SK-N-MC (cell line): ENCODE measurements at regions not wholly inside any gene's neighbourhood (a gene's known extent, or its start where the extent isn't known, plus 50 kb on each side); places are given as distances from the start of the nearest gene placed in this dataset.

ENCODE experiments used
- DNase-seq: peaks from one replicate; pipeline ENCODE4 v3.0.0-alpha.2; 2011; ENCODE audit warnings: low read depth, low spot score
- H3K27ac ChIP-seq: fragments of 200-600 bp; sonication (generic); 2 replicates; pipeline ENCODE4 v1.5.1; 2016; ENCODE audit warnings: mixed run types
- H3K36me3 ChIP-seq: fragments of 200-600 bp; sonication (generic); 2 replicates; pipeline ENCODE4 v1.6.1; 2017; ENCODE audit warnings: antibody characterized with exemption, low read length, mixed read lengths; ENCODE audit not compliant: insufficient read depth
- H3K4me3 ChIP-seq: fragments of 200-600 bp; sonication (generic); 2 replicates; pipeline ENCODE4 v1.5.1; 2016
- H3K9ac ChIP-seq: fragments of 200-600 bp; sonication (generic); 2 replicates; pipeline ENCODE4 v1.8.0; 2017; ENCODE audit warnings: mixed run types, mixed read lengths; ENCODE audit not compliant: insufficient read length
- H3K9me3 ChIP-seq: fragments of 200-600 bp; sonication (generic); 2 replicates; pipeline ENCODE4 v1.6.1; 2017; ENCODE audit warnings: low read depth, mild to moderate bottlenecking, antibody characterized with exemption, low read length, moderate library complexity, mixed read lengths
- EZH2 ChIP-seq: fragments of 200-600 bp; sonication (generic); IDR thresholded peaks from one replicate; pipeline ENCODE4 v1.6.1; 2017; ENCODE audit warnings: antibody characterized with exemption
- FOXP2 ChIP-seq: optimal IDR thresholded peaks from 2 replicates; pipeline ENCODE3; 2011; ENCODE audit warnings: mild to moderate bottlenecking, moderate library complexity; ENCODE audit not compliant: insufficient read depth; ENCODE audit errors: extremely low read length, control extremely low read depth
- POLR2AphosphoS5 ChIP-seq: IDR thresholded peaks from 2 replicates; pipeline ENCODE4 v1.6.1; 2012; ENCODE audit warnings: mild to moderate bottlenecking, low read depth, low read length, borderline replicate concordance

DNA sequence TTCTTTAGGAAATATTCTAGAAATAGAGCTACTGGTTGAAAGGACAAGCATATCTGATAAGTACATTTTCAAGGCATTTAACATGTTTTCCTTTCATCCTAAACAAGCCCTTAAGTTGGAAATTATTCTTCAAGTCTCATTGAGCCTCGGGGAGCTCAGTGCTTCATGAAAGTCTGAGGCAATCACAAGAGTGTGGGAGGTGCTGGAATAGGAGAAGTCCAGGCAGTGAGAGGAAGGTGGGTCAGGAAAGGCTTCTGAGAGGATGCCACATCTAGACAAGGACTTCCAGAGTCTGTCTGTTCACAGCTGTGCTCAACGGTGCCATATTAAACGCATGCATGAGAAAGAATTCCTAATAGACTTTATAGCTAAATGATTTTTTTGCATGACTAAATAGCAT lies 69.8 kb downstream of the CD83 start:
- Histone ChIP-seq H3K27ac (peak overlapping the region; percentile 61), H3K4me3 (0 out of 2 replicates have a peak overlapping the region, but pooled peaks have one; percentile 3), H3K9ac (no peak overlapping the region), H3K36me3 (no peaks in the 10 kb centered on the region), H3K9me3 (no peaks in the 10 kb centered on the region)
- DNase-seq: no peak
- TF ChIP-seq POLR2AphosphoS5 (no peak), EZH2 (no peak), FOXP2 (no peak)

DNA sequence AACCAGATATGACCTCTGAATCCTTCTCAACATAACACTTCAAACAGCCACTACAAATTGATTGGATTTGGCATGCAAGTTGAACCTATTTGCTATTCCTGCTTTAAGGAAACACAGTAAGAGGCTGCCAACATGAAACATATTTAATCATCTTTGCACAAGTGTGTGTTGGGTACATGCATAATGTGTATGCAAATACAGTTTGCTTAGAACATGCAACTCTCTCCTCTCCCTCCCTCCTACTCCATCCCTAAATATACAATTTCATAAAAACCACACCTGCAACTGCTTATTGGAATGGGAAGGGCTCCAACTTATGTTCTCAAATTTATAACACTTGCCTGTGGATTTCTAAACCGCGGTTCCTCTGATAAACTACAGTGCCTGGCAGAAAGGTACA lies 71.5 kb downstream of the CD83 start:
- no peaks in the 10 kb centered on the region for H3K9me3 ChIP-seq
- H3K4me3 ChIP-seq: no peak overlapping the region
- no peak overlapping the region for H3K9ac ChIP-seq
- TF ChIP-seq POLR2AphosphoS5 (peak; percentile 25; the same call in 1 of the 2 replicates), FOXP2 (no peak)
- no peak for DNase-seq
- H3K27ac ChIP-seq: no peak overlapping the region
- no peaks in the 10 kb centered on the region for H3K36me3 ChIP-seq

DNA sequence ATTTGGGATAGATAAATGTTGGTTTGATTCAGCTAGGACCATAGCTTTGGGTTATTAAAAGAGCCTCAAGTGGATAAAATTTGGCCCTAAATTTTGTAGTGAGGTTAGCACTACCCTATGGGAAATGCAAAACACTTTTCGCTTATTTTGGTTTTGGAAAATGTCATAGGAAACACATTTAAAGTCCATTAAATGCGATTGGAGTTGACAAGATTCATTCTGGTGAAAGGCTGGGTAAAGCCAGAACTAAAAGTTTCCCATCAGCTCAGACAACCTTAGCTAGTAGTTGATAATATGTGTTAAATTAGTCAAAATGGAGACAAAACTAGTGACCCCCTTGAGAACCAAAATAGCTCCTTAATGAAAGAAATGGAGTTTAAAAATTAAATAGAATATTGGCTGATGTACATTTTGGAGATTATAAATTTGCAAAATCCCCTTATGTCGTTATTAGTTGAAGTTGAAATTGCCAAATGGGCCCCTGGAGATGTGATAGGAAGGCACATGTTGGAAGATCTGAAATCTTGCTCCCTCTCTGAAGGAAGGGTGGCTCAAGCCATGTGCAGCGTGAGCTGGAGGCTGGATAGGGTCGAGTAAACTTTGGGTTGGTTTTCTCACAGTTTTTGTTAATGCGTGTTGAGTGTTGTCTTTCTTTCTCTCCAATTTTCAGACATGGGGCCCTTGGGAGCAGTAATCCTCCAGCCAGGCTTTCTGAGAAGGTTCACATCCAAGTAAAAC lies 72.8 kb downstream of the CD83 start:
- Histone ChIP-seq H3K36me3 (no peaks in the 10 kb centered on the region), H3K9me3 (no peaks in the 10 kb centered on the region), H3K9ac (no peak overlapping the region), H3K4me3 (no peak overlapping the region), H3K27ac (no peak overlapping the region)
- no peak for DNase-seq
- TF ChIP-seq POLR2AphosphoS5 (no peak), FOXP2 (no peak), EZH2 (no peak)

DNA sequence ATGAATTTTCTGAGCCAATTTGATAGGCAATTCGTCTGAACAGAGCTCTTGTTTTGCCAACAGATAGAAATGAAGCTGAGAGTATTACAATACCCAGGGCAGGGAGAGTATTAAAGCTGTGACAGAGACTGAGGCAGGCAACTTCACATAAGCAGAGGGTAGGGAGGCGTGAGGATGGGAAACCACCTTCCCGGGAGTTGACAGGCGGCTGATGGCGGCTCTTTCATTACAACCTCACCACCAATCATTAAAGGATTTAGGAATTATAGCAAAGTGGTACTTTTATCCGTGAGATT lies 73.3 kb downstream of the CD83 start:
- Histone ChIP-seq H3K4me3 (no peak overlapping the region), H3K36me3 (no peaks in the 10 kb centered on the region), H3K9me3 (no peaks in the 10 kb centered on the region), H3K9ac (no peak overlapping the region), H3K27ac (no peak overlapping the region)
- no peak for TF ChIP-seq EZH2
- TF ChIP-seq FOXP2: no peak
- TF ChIP-seq POLR2AphosphoS5: no peak
- DNase-seq: no peak

DNA sequence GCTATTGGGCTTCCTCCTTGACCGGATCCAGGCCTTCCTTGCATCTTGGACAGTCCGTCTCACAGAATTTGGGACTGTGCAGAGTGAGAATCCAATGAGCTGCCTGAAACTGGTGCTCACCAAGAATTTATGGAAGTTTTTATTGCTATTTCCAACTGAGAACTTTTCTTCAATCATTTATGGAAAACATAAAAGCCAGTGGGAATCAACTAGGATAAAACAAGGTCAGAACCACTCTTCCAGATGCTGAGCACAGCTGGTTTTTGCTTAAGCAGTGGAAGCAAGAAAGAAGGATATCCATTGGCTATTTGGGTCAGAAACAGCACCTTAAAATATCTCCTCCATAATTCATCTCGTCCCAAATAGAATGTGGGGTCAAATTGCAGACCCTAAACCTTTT lies 74.2 kb downstream of the CD83 start:
- H3K36me3 ChIP-seq: no peaks in the 10 kb centered on the region
- no peak overlapping the region for H3K27ac ChIP-seq
- no peak for DNase-seq
- no peak overlapping the region for H3K4me3 ChIP-seq
- no peaks in the 10 kb centered on the region for H3K9me3 ChIP-seq
- H3K9ac ChIP-seq: no peak overlapping the region
- no peak for TF ChIP-seq POLR2AphosphoS5
- TF ChIP-seq FOXP2: no peak
- no peak for TF ChIP-seq EZH2

DNA sequence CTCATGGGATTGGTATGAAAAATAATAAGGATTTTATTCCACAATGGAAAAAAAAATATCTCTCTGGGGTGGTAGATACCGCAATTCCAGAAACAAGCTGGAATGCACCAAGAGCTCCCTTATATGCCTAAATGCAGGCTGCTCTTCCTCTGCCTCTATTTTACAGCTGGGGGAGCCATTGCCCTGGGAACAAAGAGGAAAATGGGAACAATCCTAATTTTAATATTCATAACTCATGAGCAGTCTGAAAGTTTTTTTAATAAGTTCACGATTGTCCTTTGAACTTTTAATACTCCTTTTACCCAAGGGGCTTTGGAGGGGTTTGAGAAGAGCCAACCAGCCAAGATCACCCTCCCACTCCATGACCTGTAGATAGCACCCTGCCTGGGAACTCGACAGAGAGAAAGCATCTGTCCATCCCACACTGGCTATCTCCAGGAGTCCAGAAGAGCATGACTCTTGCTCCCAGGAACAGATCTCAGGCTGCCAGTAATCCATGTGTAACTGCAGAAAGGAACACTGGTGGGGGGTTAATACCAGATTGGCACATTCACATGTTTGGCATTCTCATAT lies 74.7 kb downstream of the CD83 start:
- Histone ChIP-seq H3K9ac (no peak overlapping the region), H3K9me3 (no peaks in the 10 kb centered on the region), H3K27ac (no peak overlapping the region), H3K36me3 (no peaks in the 10 kb centered on the region), H3K4me3 (no peak overlapping the region)
- DNase-seq: no peak
- no peak for TF ChIP-seq EZH2
- TF ChIP-seq FOXP2: no peak
- no peak for TF ChIP-seq POLR2AphosphoS5

DNA sequence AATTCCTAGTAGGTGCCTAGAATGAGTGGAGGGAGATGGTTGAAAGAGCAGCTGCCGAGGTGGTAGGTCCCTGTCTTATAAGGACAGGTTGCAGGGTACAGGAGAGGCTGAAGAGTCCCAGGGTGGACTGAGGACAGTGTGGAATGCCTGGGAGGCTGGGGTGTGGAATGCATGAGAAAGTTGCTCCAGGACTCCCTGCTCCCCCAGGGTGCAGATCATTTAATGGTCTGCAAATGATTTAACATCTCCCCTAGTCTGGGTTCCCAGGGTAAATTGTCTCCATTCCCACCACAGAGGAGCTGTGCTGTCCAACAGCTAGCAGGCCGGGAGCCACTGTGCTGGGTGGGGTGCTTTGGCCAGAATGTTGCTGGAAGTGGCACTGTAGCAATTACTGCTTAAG lies 76.0 kb downstream of the CD83 start:
- TF ChIP-seq EZH2 (no peak), POLR2AphosphoS5 (no peak), FOXP2 (no peak)
- no peak overlapping the region for H3K4me3 ChIP-seq
- H3K9me3 ChIP-seq: no peaks in the 10 kb centered on the region
- H3K36me3 ChIP-seq: no peaks in the 10 kb centered on the region
- DNase-seq: no peak
- no peak overlapping the region for H3K27ac ChIP-seq
- H3K9ac ChIP-seq: peak overlapping the region; percentile 60

DNA sequence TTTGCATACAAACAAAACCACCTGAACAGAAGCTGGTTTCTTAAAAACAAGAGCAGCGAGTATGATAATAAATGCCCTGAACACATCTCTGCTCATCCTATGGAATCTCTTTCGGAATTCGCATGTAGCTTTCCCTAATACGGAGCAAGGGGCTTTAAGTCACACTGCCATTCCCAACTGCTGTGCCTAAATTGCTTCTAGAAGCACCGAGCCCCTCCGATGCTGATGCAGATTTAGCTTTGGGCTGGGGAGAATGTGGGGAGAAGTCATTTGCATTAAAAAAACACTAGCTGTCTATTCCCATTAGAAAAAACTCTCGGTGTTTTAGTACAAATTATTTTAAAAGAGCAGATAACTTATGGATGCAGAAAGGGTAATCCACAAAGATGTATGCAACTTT lies 76.9 kb downstream of the CD83 start:
- peak overlapping the region; percentile 36 for H3K4me3 ChIP-seq
- peak overlapping the region; percentile 65 for H3K27ac ChIP-seq
- DNase-seq: no peak
- H3K36me3 ChIP-seq: no peaks in the 10 kb centered on the region
- H3K9me3 ChIP-seq: no peaks in the 10 kb centered on the region
- peak overlapping the region; percentile 60 for H3K9ac ChIP-seq
- no peak for TF ChIP-seq POLR2AphosphoS5
- no peak for TF ChIP-seq EZH2
- TF ChIP-seq FOXP2: no peak
